Spinal cord (tissue), 9 donors: ENCODE measurements at regions not wholly inside any gene's neighbourhood (a gene's known extent, or its start where the extent isn't known, plus 50 kb on each side); places are given as distances from the start of the nearest gene placed in this dataset.
A peak's percentile ranks its signal among the peaks of the same experiment; 100 is the strongest.

Source experiments
- DNase-seq, 6 donors: peaks; one replicate each; pipeline versions ENCODE4 v3.0.0 to v3.0.0-alpha.2; 2013 to 2015; ENCODE audit warnings: low spot score in 6 of 6, low read depth in 4 of 6
- H3K27ac ChIP-seq: one replicate; pipeline ENCODE4 v1.5.1; 2013; ENCODE audit warnings: low read depth, low read length, control low read depth
- H3K27me3 ChIP-seq: one replicate; pipeline ENCODE4 v1.6.1; 2013; ENCODE audit warnings: low read length; ENCODE audit not compliant: control insufficient read depth, insufficient read depth
- H3K36me3 ChIP-seq: one replicate; pipeline ENCODE4 v1.6.1; 2013; ENCODE audit warnings: low read length; ENCODE audit not compliant: control insufficient read depth, insufficient read depth
- H3K4me1 ChIP-seq: one replicate; pipeline ENCODE4 v1.6.1; 2013; ENCODE audit warnings: low read length; ENCODE audit not compliant: control insufficient read depth, insufficient read depth
- H3K4me3 ChIP-seq: one replicate; pipeline ENCODE4 v1.5.1; 2013; ENCODE audit warnings: low read depth, low read length, control low read depth
- H3K9me3 ChIP-seq: one replicate; pipeline ENCODE4 v1.6.1; 2013; ENCODE audit warnings: low read length; ENCODE audit not compliant: control insufficient read depth, insufficient read depth
- WGBS: methylation state at CpG from one replicate; pipeline ENCODE4 v1.1.5; 2013; ENCODE audit warnings: missing lambda C conversion rate; ENCODE audit not compliant: insufficient coverage; 5-methylcytosine and 5-hydroxymethylcytosine counted together
- donor health status: healthy.

GRCh38 chr14:66284346-66284745 is 201.8 kb upstream of the CCDC196 start:
- no peaks in the 10 kb centered on the region for H3K4me1 ChIP-seq
- no CpG with 5 or more reads among the region's 1 CpG for WGBS
- no peak for DNase-seq
- H3K27ac ChIP-seq = no peak overlapping the region
- H3K4me3 ChIP-seq = no peak overlapping the region
- H3K36me3 ChIP-seq = no peaks in the 10 kb centered on the region
- H3K9me3 ChIP-seq = no peaks in the 10 kb centered on the region
- H3K27me3 ChIP-seq = no peaks in the 10 kb centered on the region

GRCh38 chr14:66288511-66288910 is 197.7 kb upstream of the CCDC196 start:
- WGBS = 93% methylated on average over 3 of the region's 3 CpGs

GRCh38 chr14:66291756-66292155 is 194.4 kb upstream of the CCDC196 start:
- Histone ChIP-seq H3K36me3 (no peaks in the 10 kb centered on the region), H3K9me3 (no peaks in the 10 kb centered on the region), H3K27ac (no peak overlapping the region), H3K4me3 (no peak overlapping the region), H3K4me1 (no peaks in the 10 kb centered on the region), H3K27me3 (no peaks in the 10 kb centered on the region)
- DNase-seq = no peak

More at GRCh38 chr14:66288511-66288910, 197.7 kb upstream of the CCDC196 start:
- Histone ChIP-seq H3K27me3 (no peaks in the 10 kb centered on the region), H3K4me3 (no peak overlapping the region), H3K36me3 (no peaks in the 10 kb centered on the region), H3K4me1 (no peaks in the 10 kb centered on the region), H3K9me3 (no peaks in the 10 kb centered on the region), H3K27ac (no peak overlapping the region)
- no peak for DNase-seq

GRCh38 chr14:66293533-66294105 is 192.6 kb upstream of the CCDC196 start:
- DNase-seq = no peak
- H3K4me1 ChIP-seq = no peaks in the 10 kb centered on the region
- H3K9me3 ChIP-seq = no peaks in the 10 kb centered on the region
- no peaks in the 10 kb centered on the region for H3K27me3 ChIP-seq
- no peak overlapping the region for H3K4me3 ChIP-seq
- no peaks in the 10 kb centered on the region for H3K36me3 ChIP-seq
- no peak overlapping the region for H3K27ac ChIP-seq
- WGBS = 100% methylated on average over 1 of the region's 3 CpGs

DNA sequence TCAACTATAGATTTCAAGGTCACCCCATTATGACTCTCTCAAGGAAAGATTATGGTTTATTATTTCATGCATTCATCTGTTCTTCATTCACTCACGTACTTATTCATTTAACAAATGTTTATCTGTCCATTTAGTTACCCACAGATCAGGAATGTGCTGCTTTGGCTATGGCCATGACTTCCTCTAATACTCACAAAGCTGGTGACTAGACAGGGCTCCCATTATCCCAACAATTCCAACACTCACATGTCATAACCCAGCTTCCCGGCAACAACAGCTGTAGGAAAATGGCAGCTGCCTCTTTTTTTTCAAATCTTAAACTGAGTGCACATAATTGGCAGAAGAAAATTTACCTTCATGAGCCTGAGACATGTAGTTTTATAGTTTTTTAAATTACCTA is 190.8 kb upstream of the CCDC196 start:
- Histone ChIP-seq H3K27ac (no peak overlapping the region), H3K4me3 (no peak overlapping the region), H3K9me3 (no peaks in the 10 kb centered on the region), H3K36me3 (no peaks in the 10 kb centered on the region), H3K4me1 (no peaks in the 10 kb centered on the region), H3K27me3 (no peaks in the 10 kb centered on the region)
- 67% methylated on average over 1 of the region's 2 CpGs for WGBS
- DNase-seq = no peak

- Histone ChIP-seq H3K27ac (no peak overlapping the region), H3K4me3 (no peak overlapping the region), H3K9me3 (no peaks in the 10 kb centered on the region), H3K27me3 (no peaks in the 10 kb centered on the region), H3K4me1 (no peaks in the 10 kb centered on the region), H3K36me3 (no peaks in the 10 kb centered on the region)
- 80% methylated on average over 3 of the region's 3 CpGs for WGBS
- DNase-seq = peak in 1 of 6 donors; percentile 62
Observed at GRCh38 chr14:66300886-66301285, 185.3 kb upstream of the CCDC196 start.

DNA sequence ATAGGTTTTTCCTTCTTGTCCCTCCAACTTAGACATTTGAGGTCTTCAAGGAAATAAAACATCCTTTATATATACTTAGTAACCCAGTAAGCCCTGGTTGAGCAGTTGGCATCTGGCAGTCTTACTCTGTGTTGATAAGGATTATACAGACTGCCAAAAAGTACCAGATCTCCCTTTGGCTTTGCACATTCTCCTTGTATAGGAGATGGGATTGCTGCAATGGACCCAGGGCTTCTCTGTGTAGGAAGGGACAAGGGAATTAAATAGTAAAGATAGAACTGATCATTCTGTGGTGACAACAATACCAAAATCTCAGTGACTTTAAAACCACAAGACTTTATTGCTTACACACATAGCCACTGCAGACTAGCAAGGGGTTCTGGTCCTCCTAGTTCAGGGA is 180.1 kb upstream of the CCDC196 start:
- no peaks in the 10 kb centered on the region for H3K36me3 ChIP-seq
- no peak for DNase-seq
- no peaks in the 10 kb centered on the region for H3K27me3 ChIP-seq
- H3K9me3 ChIP-seq = no peaks in the 10 kb centered on the region
- H3K4me3 ChIP-seq = no peak overlapping the region
- no peaks in the 10 kb centered on the region for H3K4me1 ChIP-seq
- no peak overlapping the region for H3K27ac ChIP-seq

GRCh38 chr14:66311058-66311457 is 175.1 kb upstream of the CCDC196 start:
- Histone ChIP-seq H3K4me3 (no peak overlapping the region), H3K9me3 (no peaks in the 10 kb centered on the region), H3K27me3 (no peaks in the 10 kb centered on the region), H3K36me3 (no peaks in the 10 kb centered on the region), H3K4me1 (no peaks in the 10 kb centered on the region), H3K27ac (no peak overlapping the region)
- WGBS = 78% methylated on average over 1 of the region's 3 CpGs
- no peak for DNase-seq

- no peaks in the 10 kb centered on the region for H3K9me3 ChIP-seq
- H3K36me3 ChIP-seq = no peaks in the 10 kb centered on the region
- no peak overlapping the region for H3K27ac ChIP-seq
- no peaks in the 10 kb centered on the region for H3K27me3 ChIP-seq
- no peak overlapping the region for H3K4me3 ChIP-seq
- DNase-seq = peak in 2 of 6 donors; percentile 54 to 94
- WGBS = 76% methylated on average over 3 of the region's 5 CpGs
- no peaks in the 10 kb centered on the region for H3K4me1 ChIP-seq
Observed at GRCh38 chr14:66311990-66312389, 174.2 kb upstream of the CCDC196 start.

- Histone ChIP-seq H3K36me3 (no peaks in the 10 kb centered on the region), H3K4me3 (no peak overlapping the region), H3K4me1 (no peaks in the 10 kb centered on the region), H3K27me3 (no peaks in the 10 kb centered on the region), H3K9me3 (no peaks in the 10 kb centered on the region), H3K27ac (no peak overlapping the region)
- no CpG with 5 or more reads among the region's 3 CpGs for WGBS
- DNase-seq = peak in 1 of 6 donors; percentile 62
Observed at GRCh38 chr14:66312451-66312850, 173.7 kb upstream of the CCDC196 start.
